ENCODE measurements at regions not wholly inside any gene's neighbourhood (a gene's known extent, or its start where the extent isn't known, plus 50 kb on each side); places are given as distances from the start of the nearest gene placed in this dataset.

- DNase-seq (ENCODE audit: low read depth in 2 of 2), result no peak
Observed at GRCh38 chr18:75681538-75682115, 254.1 kb upstream of the SMIM21 start.

GRCh38 chr18:75679331-75679730 is 251.8 kb upstream of the SMIM21 start:
- no peak for DNase-seq (ENCODE audit: low read depth in 2 of 2)

GRCh38 chr18:75678627-75679026 is 251.1 kb upstream of the SMIM21 start:
- DNase-seq (ENCODE audit: low read depth in 2 of 2), result no peak

- no peak for DNase-seq (ENCODE audit: low read depth in 2 of 2)
Observed at GRCh38 chr18:75677696-75678455, 250.4 kb upstream of the SMIM21 start.

- DNase-seq (ENCODE audit: low read depth in 2 of 2), result no peak
Observed at GRCh38 chr18:75660932-75661331, 233.4 kb upstream of the SMIM21 start.

GRCh38 chr18:75659535-75660023 is 232.1 kb upstream of the SMIM21 start:
- no peak for DNase-seq (ENCODE audit: low read depth in 2 of 2)

- no peak for DNase-seq (ENCODE audit: low read depth in 2 of 2)
Observed at GRCh38 chr18:75658330-75658729, 230.8 kb upstream of the SMIM21 start.

GRCh38 chr18:75656563-75657247 is 229.2 kb upstream of the SMIM21 start:
- DNase-seq (ENCODE audit: low read depth in 2 of 2), result no peak

GRCh38 chr18:75656035-75656434 is 228.5 kb upstream of the SMIM21 start:
- DNase-seq (ENCODE audit: low read depth in 2 of 2), result no peak

- DNase-seq (ENCODE audit: low read depth in 2 of 2), result no peak
Observed at GRCh38 chr18:75654851-75655751, 227.6 kb upstream of the SMIM21 start.

- no peak for DNase-seq (ENCODE audit: low read depth in 2 of 2)
Observed at GRCh38 chr18:75654386-75654785, 226.9 kb upstream of the SMIM21 start.

GRCh38 chr18:75652528-75652927 is 225.0 kb upstream of the SMIM21 start:
- DNase-seq (ENCODE audit: low read depth in 2 of 2), result no peak

- DNase-seq (ENCODE audit: low read depth in 2 of 2), result no peak
Observed at GRCh38 chr18:75644871-75645270, 217.4 kb upstream of the SMIM21 start.

- DNase-seq (ENCODE audit: low read depth in 2 of 2), result no peak
Observed at GRCh38 chr18:75643083-75643482, 215.6 kb upstream of the SMIM21 start.

- DNase-seq (ENCODE audit: low read depth in 2 of 2), result no peak
Observed at GRCh38 chr18:75639472-75639831, 211.9 kb upstream of the SMIM21 start.

GRCh38 chr18:75638776-75639471 is 211.4 kb upstream of the SMIM21 start:
- DNase-seq (ENCODE audit: low read depth in 2 of 2), result no peak

- DNase-seq (ENCODE audit: low read depth in 2 of 2), result no peak
Observed at GRCh38 chr18:75638223-75638775, 210.8 kb upstream of the SMIM21 start.

GRCh38 chr18:75635096-75635495 is 207.6 kb upstream of the SMIM21 start:
- no peak for DNase-seq (ENCODE audit: low read depth in 2 of 2)

GRCh38 chr18:75625966-75626365 is 198.5 kb upstream of the SMIM21 start:
- DNase-seq (ENCODE audit: low read depth in 2 of 2), result no peak

GRCh38 chr18:75624869-75625268 is 197.4 kb upstream of the SMIM21 start:
- no peak for DNase-seq (ENCODE audit: low read depth in 2 of 2)

GRCh38 chr18:75621818-75622217 is 194.3 kb upstream of the SMIM21 start:
- DNase-seq (ENCODE audit: low read depth in 2 of 2), result no peak

Measured in stimulated activated CD4-positive, alpha-beta T cell treated with anti-CD3 and anti-CD28 coated beads, Interleukin-15, amount 100 ng/mL, for 48 hours (primary cell).